Psoas muscle (tissue), 7 donors: ENCODE measurements at regions not wholly inside any gene's neighbourhood (a gene's known extent, or its start where the extent isn't known, plus 50 kb on each side); places are given as distances from the start of the nearest gene placed in this dataset.

Experiments
- ATAC-seq, 4 donors: fragments of 200-7000 bp; cut with Tn5 transposase; one replicate each; pipeline ENCODE4 v1.9.1; 2020; ENCODE audit warnings: moderate library complexity in 3 of 4, mild to moderate bottlenecking in 2 of 4
- DNase-seq, 2 donors: peaks; one replicate each; pipeline ENCODE4 v3.0.0-alpha.2; 2020
- H3K27ac ChIP-seq: fragments of 200-600 bp; one replicate; pipeline ENCODE4 v1.8.0; 2022
- H3K27me3 ChIP-seq, 3 donors: fragments of 200-600 bp in 1 of 3; one replicate each; pipeline versions ENCODE4 v1.6.1 to v1.8.0; 2013 to 2022; ENCODE audit warnings: low read length in 2 of 3, mild to moderate bottlenecking in 2 of 3, moderate library complexity in 1 of 3; ENCODE audit not compliant: insufficient read depth in 3 of 3
- H3K36me3 ChIP-seq, 2 donors: fragments of 200-600 bp in 1 of 2; one replicate each; pipeline versions ENCODE4 v1.6.1 to v1.8.0; 2013 to 2022; ENCODE audit warnings: low read depth in 1 of 2, mild to moderate bottlenecking in 1 of 2, moderate library complexity in 1 of 2; ENCODE audit not compliant: insufficient read depth in 1 of 2
- H3K4me1 ChIP-seq: fragments of 200-600 bp; one replicate; pipeline ENCODE4 v1.8.0; 2022
- H3K4me3 ChIP-seq: fragments of 200-600 bp; one replicate; pipeline ENCODE4 v1.8.0; 2022; ENCODE audit warnings: mild to moderate bottlenecking
- H3K9me3 ChIP-seq: fragments of 200-600 bp; one replicate; pipeline ENCODE4 v1.8.0; 2022
- CTCF ChIP-seq: fragments of 200-600 bp; IDR thresholded peaks from one replicate; pipeline ENCODE4 v1.8.0; 2022; ENCODE audit warnings: antibody characterized with exemption
- WGBS, 3 donors: extraction: QIAGEN DNeasy Blood & Tissue Kit; methylation state at CpG; one replicate each; pipeline versions ENCODE4 v1.1.6 to v1.1.7; 2013; 5-methylcytosine and 5-hydroxymethylcytosine counted together
- intact Hi-C, 2 donors: fragments of 100-400 bp; cut with DNase I; formaldehyde crosslinking; loops; one replicate each; pipeline versions ENCODE4 v1.11.0 to v1.14.2; 2022
- donor health status: healthy with polysubstance abuse.
- donor health status: DM: no; HTN: no; CAD: no; lungs with moderate emphysema.
- donor health status: Bipolar disorder and iron deficiency.
- donor health status: healthy.
- donor health status: DM: yes; HTN: yes; CAD: no.
- donor health status: DM: no; HTN: no; CAD: no.
- donor health status: DM: yes; HTN: yes; CAD: no.

DNA sequence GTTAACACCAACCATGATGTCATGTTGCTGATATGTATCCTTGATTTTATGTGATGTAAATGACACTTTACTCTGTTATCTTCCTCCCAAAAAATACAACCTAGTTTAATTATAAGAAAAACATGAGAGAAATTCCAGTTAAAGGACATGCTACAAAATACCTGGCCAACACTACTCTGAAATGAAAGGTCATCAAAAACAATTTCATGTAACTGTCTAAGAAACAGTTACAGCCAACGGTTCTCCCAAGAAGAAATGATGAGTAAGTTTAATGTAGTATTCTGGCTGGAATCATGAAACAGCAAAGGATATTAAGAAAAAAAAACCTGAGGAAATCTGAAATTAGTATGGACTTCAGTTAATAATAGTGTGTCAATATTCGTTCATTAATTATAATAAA is 653.3 kb upstream of the FOXG1 start:
- ATAC-seq (no peak), DNase-seq (no peak)
- TF ChIP-seq CTCF, result no peak
- Histone ChIP-seq H3K27ac (no peak overlapping the region), H3K27me3 (no peaks in the 10 kb centered on the region), H3K4me1 (no peaks in the 10 kb centered on the region), H3K9me3 (no peaks in the 10 kb centered on the region), H3K4me3 (no peak overlapping the region), H3K36me3 (no peaks in the 10 kb centered on the region)
- WGBS, 3 donors, result 77 to 80% (median 80%) methylated on average over 2 of the region's 2 CpGs
- intact Hi-C loops, result no loop called here

DNA sequence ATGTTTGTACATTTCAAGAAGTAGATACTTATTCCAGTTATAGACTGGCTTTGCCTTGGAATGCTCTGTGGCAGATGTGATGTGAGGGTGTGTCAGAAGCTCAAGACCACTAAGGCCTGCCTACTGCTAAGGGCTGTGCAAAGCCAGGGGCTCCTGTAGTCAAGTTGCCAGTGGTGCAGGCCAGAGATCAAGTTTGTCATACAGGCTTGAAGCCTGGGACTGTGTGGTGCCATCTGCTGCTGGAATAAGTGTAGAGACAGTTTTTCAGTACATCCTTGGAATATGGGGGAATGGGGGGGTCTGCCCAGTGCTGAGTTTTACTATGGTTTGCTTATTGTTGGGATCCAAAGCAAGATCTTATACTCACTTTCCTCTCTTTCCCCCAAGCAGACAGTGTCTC is 649.9 kb upstream of the FOXG1 start:
- ATAC-seq (no peak), DNase-seq (no peak)
- Histone ChIP-seq H3K36me3 (no peaks in the 10 kb centered on the region), H3K9me3 (no peaks in the 10 kb centered on the region), H3K4me3 (no peak overlapping the region), H3K27ac (no peak overlapping the region), H3K27me3 (no peaks in the 10 kb centered on the region), H3K4me1 (no peaks in the 10 kb centered on the region)
- no peak for TF ChIP-seq CTCF
- intact Hi-C loops, result no loop called here

GRCh38 chr14:28119849-28120248 is 646.7 kb upstream of the FOXG1 start:
- no peak overlapping the region for H3K27ac ChIP-seq
- H3K4me3 ChIP-seq, result no peak overlapping the region
- DNase-seq, result no peak
- intact Hi-C loops, result no loop called here
- H3K36me3 ChIP-seq, result no peaks in the 10 kb centered on the region
- no peaks in the 10 kb centered on the region for H3K27me3 ChIP-seq
- no peaks in the 10 kb centered on the region for H3K4me1 ChIP-seq
- WGBS, 3 donors, result 85 to 91% (median 89%) methylated on average over 2 of the region's 2 CpGs
- no peak for TF ChIP-seq CTCF
- H3K9me3 ChIP-seq, result no peaks in the 10 kb centered on the region
- ATAC-seq, result no peak

GRCh38 chr14:28120391-28120790 is 646.2 kb upstream of the FOXG1 start:
- TF ChIP-seq CTCF, result no peak
- intact Hi-C loops, result no loop called here
- no peak overlapping the region for H3K27ac ChIP-seq

GRCh38 chr14:28121512-28122297 is 644.9 kb upstream of the FOXG1 start:
- DNase-seq (no peak), ATAC-seq (no peak)
- no peak for TF ChIP-seq CTCF
- no peaks in the 10 kb centered on the region for H3K9me3 ChIP-seq
- intact Hi-C loops, result no loop called here
- no peaks in the 10 kb centered on the region for H3K4me1 ChIP-seq
- H3K27ac ChIP-seq, result no peak overlapping the region
- 21 to 30% (median 29%) methylated on average over 3 of the region's 3 CpGs for WGBS, 3 donors
- no peaks in the 10 kb centered on the region for H3K27me3 ChIP-seq
- no peaks in the 10 kb centered on the region for H3K36me3 ChIP-seq
- no peak overlapping the region for H3K4me3 ChIP-seq

More at GRCh38 chr14:28120391-28120790, 646.2 kb upstream of the FOXG1 start:
- Histone ChIP-seq H3K9me3 (no peaks in the 10 kb centered on the region), H3K4me3 (no peak overlapping the region), H3K27me3 (no peaks in the 10 kb centered on the region), H3K4me1 (no peaks in the 10 kb centered on the region), H3K36me3 (no peaks in the 10 kb centered on the region)
- DNase-seq (no peak), ATAC-seq (no peak)
